ENCODE measurements at regions not wholly inside any gene's neighbourhood (a gene's known extent, or its start where the extent isn't known, plus 50 kb on each side); places are given as distances from the start of the nearest gene placed in this dataset.

- no peak overlapping the region for H3K27ac ChIP-seq (ENCODE audit: low read depth, low read length)
- POLR2A ChIA-PET, result no interaction called here
- H3K4me3 ChIP-seq (ENCODE audit: low read depth, low read length), result no peak overlapping the region
- H3K9me3 ChIP-seq (ENCODE audit: control insufficient read depth, insufficient read depth, low read length), result no peaks in the 10 kb centered on the region
- TF ChIP-seq CTCF (IDR thresholded peaks at IDR 0.05; ENCODE audit: low read depth, low read length), result no peak
- CTCF ChIA-PET, result no interaction called here
- no peak for DNase-seq (ENCODE audit: low read depth, low spot score)
- no peaks in the 10 kb centered on the region for H3K27me3 ChIP-seq (ENCODE audit: control insufficient read depth, insufficient read depth, low read length)
Measured at GRCh38 chr1:98498651-98499050, 162.9 kb upstream of the SNX7 start.

GRCh38 chr1:98497497-98497896 is 164.0 kb upstream of the SNX7 start:
- no peak overlapping the region for H3K4me3 ChIP-seq (ENCODE audit: low read depth, low read length)
- no peaks in the 10 kb centered on the region for H3K9me3 ChIP-seq (ENCODE audit: control insufficient read depth, insufficient read depth, low read length)
- ChIA-PET POLR2A (no interaction called here), CTCF (no interaction called here)
- no peak overlapping the region for H3K27ac ChIP-seq (ENCODE audit: low read depth, low read length)
- TF ChIP-seq CTCF (IDR thresholded peaks at IDR 0.05; ENCODE audit: low read depth, low read length), result no peak
- DNase-seq (ENCODE audit: low read depth, low spot score), result no peak
- no peaks in the 10 kb centered on the region for H3K27me3 ChIP-seq (ENCODE audit: control insufficient read depth, insufficient read depth, low read length)

GRCh38 chr1:98496256-98496995 is 165.1 kb upstream of the SNX7 start:
- TF ChIP-seq CTCF (IDR thresholded peaks at IDR 0.05; ENCODE audit: low read depth, low read length), result no peak
- H3K4me3 ChIP-seq (ENCODE audit: low read depth, low read length), result no peak overlapping the region
- DNase-seq (ENCODE audit: low read depth, low spot score), result no peak
- CTCF ChIA-PET, result no interaction called here
- H3K27ac ChIP-seq (ENCODE audit: low read depth, low read length), result no peak overlapping the region
- H3K27me3 ChIP-seq (ENCODE audit: control insufficient read depth, insufficient read depth, low read length), result no peaks in the 10 kb centered on the region
- H3K9me3 ChIP-seq (ENCODE audit: control insufficient read depth, insufficient read depth, low read length), result no peaks in the 10 kb centered on the region
- POLR2A ChIA-PET, result no interaction called here

- no peak for TF ChIP-seq CTCF (IDR thresholded peaks at IDR 0.05; ENCODE audit: low read depth, low read length)
- Histone ChIP-seq H3K27me3 (ENCODE audit: control insufficient read depth, insufficient read depth, low read length) (no peaks in the 10 kb centered on the region), H3K4me3 (ENCODE audit: low read depth, low read length) (no peak overlapping the region), H3K9me3 (ENCODE audit: control insufficient read depth, insufficient read depth, low read length) (no peaks in the 10 kb centered on the region), H3K27ac (ENCODE audit: low read depth, low read length) (no peak overlapping the region)
- ChIA-PET CTCF (no interaction called here), POLR2A (no interaction called here)
- DNase-seq (ENCODE audit: low read depth, low spot score), result no peak
Measured at GRCh38 chr1:98493469-98493868, 168.1 kb upstream of the SNX7 start.

- ChIA-PET CTCF (no interaction called here), POLR2A (no interaction called here)
- DNase-seq (ENCODE audit: low read depth, low spot score), result no peak
- no peaks in the 10 kb centered on the region for H3K9me3 ChIP-seq (ENCODE audit: control insufficient read depth, insufficient read depth, low read length)
- H3K27ac ChIP-seq (ENCODE audit: low read depth, low read length), result no peak overlapping the region
- no peaks in the 10 kb centered on the region for H3K27me3 ChIP-seq (ENCODE audit: control insufficient read depth, insufficient read depth, low read length)
- no peak overlapping the region for H3K4me3 ChIP-seq (ENCODE audit: low read depth, low read length)
- no peak for TF ChIP-seq CTCF (IDR thresholded peaks at IDR 0.05; ENCODE audit: low read depth, low read length)
Measured at GRCh38 chr1:98490099-98490498, 171.4 kb upstream of the SNX7 start.
